ENCODE measurements at regions not wholly inside any gene's neighbourhood (a gene's known extent, or its start where the extent isn't known, plus 50 kb on each side); places are given as distances from the start of the nearest gene placed in this dataset.
"Not testable (repeated sequence)": the region's sequence is repeated elsewhere in the genome, so short reads cannot be mapped to it uniquely, and the experiment has no call there.

DNA sequence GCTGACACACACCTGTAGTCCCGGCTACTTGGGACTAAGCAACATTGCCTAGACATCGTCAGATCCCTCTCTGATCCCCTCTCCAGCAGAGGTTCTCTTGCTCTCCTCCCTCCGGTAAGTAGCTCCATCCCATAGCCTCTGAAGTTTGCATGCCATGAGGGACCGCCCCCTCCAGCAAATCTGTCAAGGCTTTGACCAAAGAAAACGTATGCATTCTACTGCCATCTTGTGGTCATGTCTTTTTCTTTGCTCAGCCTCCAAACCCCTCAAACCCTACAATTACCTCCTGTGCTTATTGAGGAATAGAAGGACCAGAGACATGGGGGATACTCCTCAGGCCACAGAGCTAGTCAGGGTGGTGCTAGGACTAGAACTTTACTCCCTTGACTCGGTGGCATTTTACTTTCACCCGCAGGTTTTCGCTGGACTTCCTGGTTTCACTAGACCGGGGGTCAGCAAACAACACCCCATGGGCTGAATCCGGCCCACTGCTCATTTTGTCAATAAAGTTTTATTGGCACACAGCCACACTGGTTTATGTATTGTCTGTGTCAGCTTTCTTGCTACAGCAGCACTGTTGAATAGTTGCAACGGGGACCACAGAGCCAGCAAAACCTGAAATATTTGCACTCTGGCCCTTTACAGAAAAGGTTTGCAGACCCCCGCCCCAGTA lies 202.6 kb upstream of the FOXK1 start:
- no peaks in the 10 kb centered on the region for H4K20me1 ChIP-seq (ENCODE audit: insufficient read depth, poor library complexity, severe bottlenecking)
- peak; percentile 76 for DNase-seq (ENCODE audit: low spot score)
- no peaks in the 10 kb centered on the region for H3K36me3 ChIP-seq (replicated peaks; ENCODE audit: insufficient read depth, low read depth)
- no peaks in the 10 kb centered on the region for H3K9me2 ChIP-seq (replicated peaks; ENCODE audit: insufficient read depth)
- no peak for TF ChIP-seq EZH2 (IDR thresholded peaks at IDR 0.05; ENCODE audit: borderline replicate concordance)
- no peak for TF ChIP-seq EZH2phosphoT487 (IDR thresholded peaks at IDR 0.05; ENCODE audit: low read depth, severe bottlenecking, unreplicated experiment)
- TF ChIP-seq, protein P1, sequence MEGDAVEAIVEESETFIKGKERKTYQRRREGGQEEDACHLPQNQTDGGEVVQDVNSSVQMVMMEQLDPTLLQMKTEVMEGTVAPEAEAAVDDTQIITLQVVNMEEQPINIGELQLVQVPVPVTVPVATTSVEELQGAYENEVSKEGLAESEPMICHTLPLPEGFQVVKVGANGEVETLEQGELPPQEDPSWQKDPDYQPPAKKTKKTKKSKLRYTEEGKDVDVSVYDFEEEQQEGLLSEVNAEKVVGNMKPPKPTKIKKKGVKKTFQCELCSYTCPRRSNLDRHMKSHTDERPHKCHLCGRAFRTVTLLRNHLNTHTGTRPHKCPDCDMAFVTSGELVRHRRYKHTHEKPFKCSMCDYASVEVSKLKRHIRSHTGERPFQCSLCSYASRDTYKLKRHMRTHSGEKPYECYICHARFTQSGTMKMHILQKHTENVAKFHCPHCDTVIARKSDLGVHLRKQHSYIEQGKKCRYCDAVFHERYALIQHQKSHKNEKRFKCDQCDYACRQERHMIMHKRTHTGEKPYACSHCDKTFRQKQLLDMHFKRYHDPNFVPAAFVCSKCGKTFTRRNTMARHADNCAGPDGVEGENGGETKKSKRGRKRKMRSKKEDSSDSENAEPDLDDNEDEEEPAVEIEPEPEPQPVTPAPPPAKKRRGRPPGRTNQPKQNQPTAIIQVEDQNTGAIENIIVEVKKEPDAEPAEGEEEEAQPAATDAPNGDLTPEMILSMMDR (IDR thresholded peaks at IDR 0.05; ENCODE audit: poor library complexity), result peak; percentile 62
- no peak overlapping the region for H3K27ac ChIP-seq
- no peak overlapping the region for H3K4me2 ChIP-seq
- no peaks in the 10 kb centered on the region for H3K79me2 ChIP-seq
- no peaks in the 10 kb centered on the region for H3K27me3 ChIP-seq
- WGBS (ENCODE audit: low lambda C conversion rate, missing lambda C conversion rate), result 47% methylated on average over 12 of the region's 12 CpGs
- H2AFZ ChIP-seq, result no peak overlapping the region
- no peaks in the 10 kb centered on the region for H3K9me3 ChIP-seq (ENCODE audit: low read depth)
- H3K4me1 ChIP-seq (ENCODE audit: insufficient read depth), result no peaks in the 10 kb centered on the region
- no peak overlapping the region for H3K4me3 ChIP-seq

DNA sequence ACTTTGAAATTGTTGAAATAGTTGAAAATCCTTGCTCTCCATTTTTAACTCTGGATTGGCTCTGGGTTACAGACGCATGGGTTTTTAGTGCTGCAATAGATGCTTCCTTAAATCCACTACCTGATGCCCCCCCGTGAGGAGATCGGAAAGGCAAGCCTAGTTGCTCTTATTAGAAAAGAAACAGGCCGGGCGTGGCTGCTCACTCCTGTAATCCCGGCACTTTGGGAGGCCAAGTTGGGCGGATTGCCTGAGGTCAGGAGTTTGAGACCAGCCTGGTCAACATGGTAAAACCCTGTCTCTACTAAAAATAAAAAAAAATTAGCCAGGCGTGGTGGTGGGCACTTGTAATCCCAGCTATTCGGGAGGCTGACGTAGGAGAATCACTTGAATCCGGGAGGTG lies 202.0 kb upstream of the FOXK1 start:
- H3K9me2 ChIP-seq (replicated peaks; ENCODE audit: insufficient read depth); H3K36me3 ChIP-seq (replicated peaks; ENCODE audit: insufficient read depth, low read depth); DNase-seq (ENCODE audit: low spot score); H3K27me3 ChIP-seq; H3K4me1 ChIP-seq (ENCODE audit: insufficient read depth); H3K4me2 ChIP-seq; H4K20me1 ChIP-seq (ENCODE audit: insufficient read depth, poor library complexity, severe bottlenecking); H3K79me2 ChIP-seq; H3K9me3 ChIP-seq (ENCODE audit: low read depth); H3K4me3 ChIP-seq; H2AFZ ChIP-seq; H3K27ac ChIP-seq: not testable (repeated sequence)
- 89% methylated on average over 11 of the region's 11 CpGs for whole genome bisulfite sequencing (ENCODE audit: low lambda C conversion rate, missing lambda C conversion rate)

DNA sequence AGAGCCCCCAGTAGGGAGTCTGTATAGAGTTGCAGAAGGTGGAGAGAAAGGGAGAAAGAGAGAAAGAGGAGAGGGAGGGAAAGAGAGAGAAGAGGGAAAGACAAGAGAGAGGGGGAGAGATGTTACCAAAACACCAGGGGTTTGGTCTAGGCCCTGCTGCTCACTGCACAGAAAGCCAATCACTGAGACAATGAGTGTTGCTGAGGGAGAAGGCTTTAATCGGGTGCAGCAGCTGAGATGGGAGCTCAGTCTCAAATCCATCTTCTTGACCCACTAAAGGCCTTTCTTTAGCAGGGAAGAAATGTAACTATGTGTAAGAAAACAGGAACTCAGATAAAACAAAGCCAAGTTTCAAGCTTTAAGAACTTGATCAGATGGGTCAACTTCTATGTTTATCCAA lies 198.2 kb upstream of the FOXK1 start:
- Histone ChIP-seq H4K20me1 (ENCODE audit: insufficient read depth, poor library complexity, severe bottlenecking) (no peaks in the 10 kb centered on the region), H3K36me3 (replicated peaks; ENCODE audit: insufficient read depth, low read depth) (no peaks in the 10 kb centered on the region), H3K9me3 (ENCODE audit: low read depth) (no peaks in the 10 kb centered on the region), H3K4me3 (no peak overlapping the region), H3K79me2 (no peaks in the 10 kb centered on the region), H3K27me3 (no peaks in the 10 kb centered on the region), H2AFZ (no peak overlapping the region), H3K4me2 (no peak overlapping the region), H3K4me1 (ENCODE audit: insufficient read depth) (no peaks in the 10 kb centered on the region), H3K9me2 (replicated peaks; ENCODE audit: insufficient read depth) (no peaks in the 10 kb centered on the region), H3K27ac (no peak overlapping the region)
- DNase-seq (ENCODE audit: low spot score), result no peak
- no peak for TF ChIP-seq EZH2phosphoT487 (IDR thresholded peaks at IDR 0.05; ENCODE audit: low read depth, severe bottlenecking, unreplicated experiment)
- no peak for TF ChIP-seq EZH2 (IDR thresholded peaks at IDR 0.05; ENCODE audit: borderline replicate concordance)
- 100% methylated on average over 1 of the region's 1 CpG for WGBS (ENCODE audit: low lambda C conversion rate, missing lambda C conversion rate)

DNA sequence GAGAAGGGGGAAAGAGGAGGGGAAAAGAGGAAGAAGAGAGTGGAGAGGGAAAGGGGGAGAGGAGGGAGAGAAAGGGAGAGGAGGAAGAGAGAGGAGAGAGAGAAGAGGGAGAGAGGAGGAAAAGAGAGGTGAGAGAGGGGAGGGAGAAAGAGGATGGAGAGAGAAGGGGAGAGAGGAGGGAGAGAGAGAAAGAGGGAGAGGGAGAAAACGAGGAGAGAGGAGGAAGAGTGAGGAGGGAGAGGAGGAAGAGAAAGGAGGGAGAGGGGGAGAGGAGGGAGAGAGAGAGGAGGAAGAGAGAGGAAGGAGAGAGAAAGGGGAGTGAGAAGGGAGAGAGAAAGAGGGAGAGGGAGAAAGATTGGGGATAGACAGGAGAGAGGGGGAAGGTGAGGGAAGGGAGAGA lies 197.6 kb upstream of the FOXK1 start:
- TF ChIP-seq, protein P1 (IDR thresholded peaks at IDR 0.05; ENCODE audit: poor library complexity), result no peak
- TF ChIP-seq EZH2 (IDR thresholded peaks at IDR 0.05; ENCODE audit: borderline replicate concordance) (no peak), EZH2phosphoT487 (IDR thresholded peaks at IDR 0.05; ENCODE audit: low read depth, severe bottlenecking, unreplicated experiment) (no peak)
- Histone ChIP-seq H3K36me3 (replicated peaks; ENCODE audit: insufficient read depth, low read depth) (no peaks in the 10 kb centered on the region), H2AFZ (no peak overlapping the region), H3K79me2 (no peaks in the 10 kb centered on the region), H3K27ac (no peak overlapping the region), H3K9me2 (replicated peaks; ENCODE audit: insufficient read depth) (no peaks in the 10 kb centered on the region), H3K4me1 (ENCODE audit: insufficient read depth) (no peaks in the 10 kb centered on the region), H3K4me2 (no peak overlapping the region), H4K20me1 (ENCODE audit: insufficient read depth, poor library complexity, severe bottlenecking) (no peaks in the 10 kb centered on the region), H3K27me3 (no peaks in the 10 kb centered on the region), H3K9me3 (ENCODE audit: low read depth) (no peaks in the 10 kb centered on the region), H3K4me3 (no peak overlapping the region)
- 60% methylated on average over 1 of the region's 1 CpG for WGBS (ENCODE audit: low lambda C conversion rate, missing lambda C conversion rate)
- DNase-seq (ENCODE audit: low spot score), result no peak
